NCI-H1092 treated with DMSO at 0.1 percent for 48 hours (cell line): ENCODE measurements at regions not wholly inside any gene's neighbourhood (a gene's known extent, or its start where the extent isn't known, plus 50 kb on each side); places are given as distances from the start of the nearest gene placed in this dataset.
"Not testable (repeated sequence)": the region's sequence is repeated elsewhere in the genome, so short reads cannot be mapped to it uniquely, and the experiment has no call there.

Experiments
- DNase-seq: peaks from one replicate; lab custom pipeline; 2025; lab: John Stamatoyannopoulos, UW

GRCh38 chr12:83574142-83574541 lies 887.4 kb downstream of the TMTC2 start:
- DNase-seq: no peak

- DNase-seq: no peak
These were observed 887.0 kb downstream of the TMTC2 start for GRCh38 chr12:83573671-83574070.

DNA sequence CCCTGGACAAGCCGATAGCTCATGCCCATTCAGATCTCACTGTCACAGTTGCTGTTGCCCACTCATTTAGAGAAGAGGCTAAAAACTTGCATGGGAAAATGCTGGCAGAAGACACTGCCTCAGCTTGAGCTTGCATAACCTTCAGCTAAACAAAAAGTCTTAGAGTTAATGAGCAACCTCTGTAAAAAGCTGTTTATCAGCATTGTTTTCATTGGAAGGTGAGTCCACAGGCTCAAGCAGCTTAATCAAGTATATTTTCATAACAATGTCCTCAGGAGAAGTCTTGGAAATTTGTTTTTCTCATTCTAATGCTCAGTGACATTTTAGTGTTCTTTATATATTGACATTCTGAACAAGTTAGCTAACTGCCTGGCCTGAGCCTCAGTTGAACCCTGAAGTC lies 872.9 kb downstream of the TMTC2 start:
- DNase-seq: no peak

DNA sequence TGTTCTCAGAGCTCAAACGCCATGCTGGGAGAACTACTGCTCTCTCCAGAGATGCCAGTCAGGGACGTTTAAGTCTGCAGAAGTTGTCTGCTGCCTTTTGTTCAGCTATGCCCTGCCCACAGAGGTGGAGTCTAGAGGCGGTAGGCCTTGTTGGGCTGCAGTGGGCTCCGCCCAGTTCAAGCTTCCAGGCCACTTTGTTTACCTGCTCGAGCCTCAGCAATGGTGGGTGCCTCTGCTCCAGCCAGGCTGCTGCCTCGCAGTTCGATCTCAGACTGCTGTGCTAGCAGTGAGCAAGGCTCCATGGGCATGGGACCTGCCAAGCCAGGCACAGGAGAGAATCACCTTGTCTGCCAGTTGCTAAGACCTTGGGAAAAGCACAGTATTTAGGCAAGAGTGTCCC lies 869.3 kb downstream of the TMTC2 start:
- not testable (repeated sequence) for DNase-seq

DNA sequence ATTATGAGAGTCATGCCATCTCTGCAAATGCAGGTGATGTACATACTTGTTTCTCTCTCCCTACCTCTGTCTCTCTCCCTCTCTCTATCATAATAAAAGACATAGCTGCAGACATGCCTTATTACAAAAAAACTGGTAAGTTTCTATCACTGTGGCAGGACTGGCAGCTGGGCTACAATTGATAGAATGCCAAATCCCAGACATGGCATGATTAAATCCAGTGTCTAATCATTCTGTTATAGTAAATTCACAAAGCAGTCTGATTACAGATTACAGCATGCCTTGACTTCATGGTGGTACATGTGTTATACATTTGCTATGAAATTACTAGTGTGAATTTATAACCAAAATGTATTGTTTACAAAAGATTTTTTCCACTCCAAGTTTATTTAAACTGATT lies 854.7 kb downstream of the TMTC2 start:
- no peak for DNase-seq

- DNase-seq: no peak
These were observed 851.8 kb downstream of the TMTC2 start for GRCh38 chr12:83538361-83538965.

GRCh38 chr12:83537428-83538053 lies 850.8 kb downstream of the TMTC2 start:
- no peak for DNase-seq

DNA sequence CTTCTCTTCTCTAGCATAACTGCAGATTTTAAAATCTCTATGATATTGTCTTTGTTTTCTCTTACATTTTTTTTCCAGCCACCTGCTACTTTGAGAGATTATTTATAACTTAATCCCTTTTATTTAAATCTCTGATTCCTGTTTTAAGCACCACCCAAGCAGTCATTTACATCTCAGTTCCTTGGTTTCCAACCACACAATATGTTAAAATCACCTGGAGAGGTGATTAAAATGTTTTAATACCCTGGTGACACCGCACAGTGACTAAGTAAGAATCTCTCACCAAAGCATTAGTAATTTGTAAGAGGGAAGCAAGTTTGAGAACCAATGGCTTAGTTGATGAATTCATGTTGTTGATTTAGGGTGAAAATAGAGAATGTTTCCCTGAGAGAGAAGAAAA lies 849.8 kb downstream of the TMTC2 start:
- DNase-seq: no peak

DNA sequence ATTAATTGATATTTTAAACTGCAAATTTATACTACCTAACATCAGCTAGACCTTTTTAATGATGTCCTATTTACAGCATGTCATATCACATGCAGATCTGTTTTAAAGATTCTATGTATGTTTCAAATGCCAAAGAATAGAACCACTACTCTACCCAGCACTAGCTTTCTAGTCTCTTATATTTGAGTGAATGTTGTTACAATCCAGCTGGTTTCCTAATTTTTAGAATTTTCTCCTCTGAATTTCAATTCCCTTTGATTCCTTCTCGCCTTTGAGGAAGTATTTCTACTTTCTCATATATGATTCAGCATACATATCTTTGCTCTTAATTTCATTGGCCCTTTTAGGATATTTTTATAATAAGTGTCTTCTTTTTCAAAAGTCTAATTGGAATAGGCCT lies 841.9 kb downstream of the TMTC2 start:
- DNase-seq: no peak

- DNase-seq: no peak
These were observed 841.1 kb downstream of the TMTC2 start for GRCh38 chr12:83527810-83528209.

DNA sequence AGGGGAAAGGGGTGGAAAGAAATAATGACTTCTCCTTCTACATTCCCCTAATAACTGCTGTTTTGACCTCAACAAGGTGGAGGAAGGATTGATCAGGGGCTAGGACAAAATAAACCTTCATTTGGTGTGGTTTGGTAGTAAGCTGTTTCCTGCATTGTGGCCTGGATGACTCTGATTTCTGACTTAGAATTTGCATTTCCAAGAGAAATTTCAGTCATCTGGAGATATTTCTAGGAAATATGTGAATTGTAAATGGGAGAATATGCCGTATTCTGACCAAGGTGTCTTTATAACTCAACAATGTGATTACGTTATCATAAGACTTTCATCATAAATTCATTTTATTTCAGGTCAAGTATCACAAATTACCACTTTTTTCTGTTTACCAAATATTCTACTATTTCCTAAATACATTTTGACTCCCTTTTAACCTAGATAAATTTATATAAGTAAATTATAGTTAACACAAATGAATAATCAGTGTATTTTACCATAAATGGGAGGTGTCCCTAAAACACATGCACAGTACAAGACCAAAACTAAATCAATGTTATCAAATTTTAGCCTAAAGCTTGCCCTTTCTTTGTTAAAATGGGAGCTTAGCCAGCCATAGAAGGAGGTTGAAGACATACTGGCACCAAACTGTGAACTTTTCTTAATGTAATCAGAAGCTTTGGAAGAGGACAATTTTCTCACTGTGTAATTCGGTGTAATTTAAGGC lies 828.8 kb downstream of the TMTC2 start:
- no peak for DNase-seq

- no peak for DNase-seq
These were observed 827.7 kb downstream of the TMTC2 start for GRCh38 chr12:83514372-83514771.

DNA sequence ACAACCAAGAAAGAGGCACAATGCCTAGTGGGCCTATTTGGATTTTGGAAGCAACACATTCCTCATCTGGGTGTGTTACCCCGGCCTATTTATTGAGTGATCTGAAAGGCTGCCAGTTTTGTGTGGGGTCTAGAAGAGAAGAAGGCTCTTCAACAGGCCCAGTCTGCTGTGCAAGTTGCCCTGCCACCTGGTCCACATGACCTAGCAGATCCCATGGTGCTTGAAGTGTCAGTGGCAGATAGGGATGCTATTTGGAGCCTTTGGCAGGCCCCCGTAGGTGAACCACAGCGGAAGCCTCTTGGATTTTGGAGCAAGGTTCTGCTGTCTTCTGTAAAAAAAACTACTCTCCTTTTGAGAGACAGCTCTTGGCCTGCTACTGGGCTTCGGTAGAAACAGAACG lies 820.1 kb downstream of the TMTC2 start:
- DNase-seq: no peak

- DNase-seq: no peak
These were observed 818.9 kb downstream of the TMTC2 start for GRCh38 chr12:83505586-83505985.

DNA sequence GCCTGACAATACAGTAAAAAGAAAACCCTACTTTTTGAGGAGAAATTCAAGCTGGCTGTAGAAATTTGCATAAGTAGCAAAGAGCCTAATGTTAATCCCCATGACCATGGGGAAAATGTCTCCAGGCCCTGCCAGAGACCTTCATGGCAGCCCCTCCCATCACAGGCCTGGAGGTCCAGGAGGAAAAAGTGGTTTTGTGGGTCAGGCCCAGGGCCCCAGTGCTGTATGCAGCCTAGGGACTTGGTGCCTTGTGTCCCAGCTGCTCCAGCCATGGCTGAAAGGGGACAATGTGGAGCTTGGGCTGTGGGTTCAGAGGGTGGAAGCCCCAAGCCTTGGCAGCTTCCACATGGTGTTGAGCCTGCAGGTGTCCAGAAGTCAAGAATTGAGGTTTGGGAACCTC lies 813.2 kb downstream of the TMTC2 start:
- not testable (repeated sequence) for DNase-seq

GRCh38 chr12:83477696-83478095 lies 791.0 kb downstream of the TMTC2 start:
- DNase-seq: no peak

GRCh38 chr12:83476695-83477690 lies 790.3 kb downstream of the TMTC2 start:
- DNase-seq: no peak

- DNase-seq: no peak
These were observed 789.3 kb downstream of the TMTC2 start for GRCh38 chr12:83476006-83476405.

GRCh38 chr12:83474369-83474768 lies 787.7 kb downstream of the TMTC2 start:
- DNase-seq: no peak

GRCh38 chr12:83473408-83474095 lies 786.8 kb downstream of the TMTC2 start:
- DNase-seq: no peak

- no peak for DNase-seq
These were observed 786.1 kb downstream of the TMTC2 start for GRCh38 chr12:83472772-83473171.

DNA sequence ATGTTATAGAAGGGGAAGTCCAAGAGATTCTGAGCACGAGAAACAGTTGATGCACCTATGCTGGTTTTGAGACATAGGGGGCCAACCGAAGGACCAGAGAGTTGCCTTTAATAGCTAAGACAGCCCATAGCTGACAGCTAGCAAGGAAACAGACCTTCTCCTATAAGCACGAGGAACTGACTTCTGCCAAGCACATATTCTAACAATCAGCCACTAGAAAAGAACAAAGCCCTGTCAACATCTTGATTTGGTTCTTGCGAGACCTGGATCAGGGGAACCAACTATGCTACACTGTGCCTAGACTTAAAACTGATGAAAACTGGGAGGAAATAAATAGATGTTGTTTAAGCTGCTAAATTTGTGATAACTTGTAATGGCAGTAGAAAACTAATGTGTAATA lies 785.6 kb downstream of the TMTC2 start:
- no peak for DNase-seq
